Lung (tissue), 11 donors: ENCODE measurements at regions not wholly inside any gene's neighbourhood (a gene's known extent, or its start where the extent isn't known, plus 50 kb on each side); places are given as distances from the start of the nearest gene placed in this dataset.

Experiments
- ATAC-seq: fragments of 200-7000 bp; cut with Tn5 transposase; one replicate; pipeline ENCODE4 v1.9.1; 2020; ENCODE audit warnings: moderate number of reproducible peaks; ENCODE audit not compliant: insufficient read depth, low FRiP score
- DNase-seq, 3 donors: peaks; one replicate each; pipeline ENCODE4 v3.0.0-alpha.2; 2013 to 2017
- H3K27ac ChIP-seq, 2 donors: one replicate each; pipeline ENCODE4 v1.5.1; 2013; ENCODE audit warnings: mild to moderate bottlenecking in 2 of 2, moderate library complexity in 2 of 2, control low read depth in 1 of 2, inconsistent platforms in 1 of 2, low read depth in 1 of 2, low read length in 1 of 2
- H3K27me3 ChIP-seq, 3 donors: one replicate each; pipeline ENCODE4 v1.5.1; 2013; ENCODE audit warnings: low read length in 2 of 3; ENCODE audit not compliant: control insufficient read depth in 3 of 3, insufficient read depth in 3 of 3
- H3K36me3 ChIP-seq, 4 donors: one replicate each; pipeline ENCODE4 v1.5.1; 2013; ENCODE audit warnings: low read length in 4 of 4, mild to moderate bottlenecking in 1 of 4, moderate library complexity in 1 of 4; ENCODE audit not compliant: control insufficient read depth in 4 of 4, insufficient read depth in 4 of 4
- H3K4me1 ChIP-seq, 5 donors: one replicate each; pipeline ENCODE4 v1.5.1; 2013; ENCODE audit warnings: low read length in 5 of 5, mild to moderate bottlenecking in 2 of 5, moderate library complexity in 1 of 5; ENCODE audit not compliant: control insufficient read depth in 5 of 5, insufficient read depth in 5 of 5
- H3K4me3 ChIP-seq: one replicate; pipeline ENCODE4 v1.5.1; 2013; ENCODE audit warnings: mild to moderate bottlenecking, control low read depth, moderate library complexity
- H3K9ac ChIP-seq, 2 donors: one replicate each; pipeline ENCODE4 v1.5.1; 2013; ENCODE audit warnings: low read length in 2 of 2, control low read depth in 1 of 2; ENCODE audit not compliant: insufficient read depth in 1 of 2
- H3K9me3 ChIP-seq, 4 donors: one replicate each; pipeline ENCODE4 v1.5.1; 2013; ENCODE audit warnings: low read length in 3 of 4, mild to moderate bottlenecking in 1 of 4, moderate library complexity in 1 of 4; ENCODE audit not compliant: control insufficient read depth in 4 of 4, insufficient read depth in 3 of 4
- WGBS, 2 donors: extraction: QIAGEN DNeasy Blood & Tissue Kit; methylation state at CpG; one replicate each; pipeline ENCODE4 v1.1.7; 2013; 5-methylcytosine and 5-hydroxymethylcytosine counted together
- TF ChIP-seq, protein P1 (sequence below): IDR thresholded peaks from 2 replicates; pipeline ENCODE4 v1.5.1; 2012; ENCODE audit warnings: mild to moderate bottlenecking; ENCODE audit errors: control extremely low read depth, extremely low read depth
- donor health status: control.
- donor health status: control.
- donor health status: Bipolar disorder and iron deficiency.
- donor health status: healthy.
- donor health status: DM: yes; HTN: yes; CAD: no.

DNA sequence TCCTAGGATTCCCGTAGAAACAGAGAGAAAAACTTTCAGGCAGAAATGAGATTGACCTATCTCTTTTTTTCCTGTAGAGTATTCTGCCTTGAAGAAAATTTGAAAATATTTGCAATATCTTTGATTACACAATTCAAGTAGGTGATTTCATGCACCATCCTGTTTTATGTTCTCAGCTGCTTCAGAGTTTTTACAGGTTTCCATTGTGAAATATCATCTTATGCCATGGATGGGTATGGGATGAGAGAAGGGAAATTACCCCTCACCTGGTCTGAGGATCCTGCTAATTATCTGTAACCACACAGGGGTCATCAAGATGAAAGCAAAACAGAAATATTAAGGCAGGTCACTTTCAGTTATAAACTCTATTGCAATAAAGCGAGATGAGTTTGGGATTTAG lies 264.8 kb downstream of the TXNL1 start:
- H3K9me3 ChIP-seq = no peaks in the 10 kb centered on the region
- H3K36me3 ChIP-seq = no peaks in the 10 kb centered on the region
- no peak for ATAC-seq
- H3K27me3 ChIP-seq = no peaks in the 10 kb centered on the region
- H3K4me1 ChIP-seq = peaks cover 0 to 13% (median 3%) of the 10 kb centered on the region in 5 donors
- H3K9ac ChIP-seq = no peak overlapping the region
- WGBS, 2 donors = 68 to 91% methylated on average over 2 of the region's 2 CpGs
- TF ChIP-seq, protein P1, sequence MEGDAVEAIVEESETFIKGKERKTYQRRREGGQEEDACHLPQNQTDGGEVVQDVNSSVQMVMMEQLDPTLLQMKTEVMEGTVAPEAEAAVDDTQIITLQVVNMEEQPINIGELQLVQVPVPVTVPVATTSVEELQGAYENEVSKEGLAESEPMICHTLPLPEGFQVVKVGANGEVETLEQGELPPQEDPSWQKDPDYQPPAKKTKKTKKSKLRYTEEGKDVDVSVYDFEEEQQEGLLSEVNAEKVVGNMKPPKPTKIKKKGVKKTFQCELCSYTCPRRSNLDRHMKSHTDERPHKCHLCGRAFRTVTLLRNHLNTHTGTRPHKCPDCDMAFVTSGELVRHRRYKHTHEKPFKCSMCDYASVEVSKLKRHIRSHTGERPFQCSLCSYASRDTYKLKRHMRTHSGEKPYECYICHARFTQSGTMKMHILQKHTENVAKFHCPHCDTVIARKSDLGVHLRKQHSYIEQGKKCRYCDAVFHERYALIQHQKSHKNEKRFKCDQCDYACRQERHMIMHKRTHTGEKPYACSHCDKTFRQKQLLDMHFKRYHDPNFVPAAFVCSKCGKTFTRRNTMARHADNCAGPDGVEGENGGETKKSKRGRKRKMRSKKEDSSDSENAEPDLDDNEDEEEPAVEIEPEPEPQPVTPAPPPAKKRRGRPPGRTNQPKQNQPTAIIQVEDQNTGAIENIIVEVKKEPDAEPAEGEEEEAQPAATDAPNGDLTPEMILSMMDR = no peak
- H3K4me3 ChIP-seq = no peak overlapping the region
- DNase-seq = no peak
- H3K27ac ChIP-seq = no peak overlapping the region

DNA sequence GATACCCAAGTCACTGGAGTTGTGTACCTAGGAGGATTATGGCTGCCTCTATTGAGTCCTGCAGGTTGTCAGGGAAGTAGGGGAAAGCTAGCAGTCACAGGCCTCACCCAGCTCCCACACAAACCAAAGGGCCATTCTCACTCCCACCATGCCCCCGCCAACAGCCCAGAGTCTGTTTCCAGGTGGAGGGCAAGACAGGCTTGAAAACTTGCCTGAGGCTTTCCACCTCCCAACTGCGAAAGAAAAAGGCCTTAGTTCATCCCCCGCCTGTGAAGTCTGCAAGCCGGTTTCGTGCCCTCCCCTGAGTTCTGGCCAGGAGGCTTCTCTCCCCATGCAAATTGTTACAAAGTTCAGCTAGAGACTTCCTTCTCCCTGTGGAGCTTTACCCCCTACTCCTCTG lies 270.3 kb downstream of the TXNL1 start:
- Histone ChIP-seq H3K4me1 (peaks cover 0 to 4% (median 0%) of the 10 kb centered on the region in 5 donors), H3K27ac (no peak overlapping the region), H3K4me3 (no peak overlapping the region), H3K9me3 (no peaks in the 10 kb centered on the region), H3K9ac (no peak overlapping the region), H3K27me3 (no peaks in the 10 kb centered on the region), H3K36me3 (no peaks in the 10 kb centered on the region)
- WGBS, 2 donors = 94 to 96% methylated on average over 5 of the region's 5 CpGs
- ATAC-seq (no peak), DNase-seq (no peak)
- TF ChIP-seq, protein P1 = no peak

DNA sequence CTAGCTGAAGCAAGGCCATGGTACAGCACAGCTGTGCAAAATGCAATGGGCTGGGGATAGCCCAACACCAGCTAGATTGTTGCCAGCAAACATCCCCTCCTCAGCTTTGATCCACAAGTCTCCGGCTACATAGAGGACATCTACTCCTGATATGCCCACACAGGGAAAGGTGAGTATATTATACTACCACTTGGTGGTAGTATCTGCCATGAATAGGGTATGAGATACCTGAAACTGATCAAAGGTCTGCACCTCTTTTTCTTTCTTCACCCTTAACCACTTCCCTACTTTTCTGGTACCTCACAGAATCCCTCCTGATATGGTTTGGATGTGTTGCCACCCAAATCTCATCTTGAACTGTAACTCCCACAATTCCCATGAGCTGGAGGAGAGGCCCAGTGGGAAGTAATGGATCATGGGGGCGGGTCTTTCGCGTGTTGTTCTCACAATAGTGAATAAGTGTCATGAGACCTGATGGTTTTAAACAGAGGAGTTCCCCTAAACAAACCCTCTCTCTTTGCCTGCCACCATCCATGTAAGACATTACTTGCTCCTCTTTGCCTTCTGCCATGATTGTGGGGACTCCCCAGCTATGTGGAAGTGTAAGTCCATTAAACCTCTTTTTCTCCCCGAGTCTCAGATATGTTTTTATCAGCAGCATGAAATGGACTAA lies 279.6 kb downstream of the TXNL1 start:
- ATAC-seq = no peak
- WGBS, 2 donors = 91 to 96% methylated on average over 5 of the region's 5 CpGs

More for the DNA sequence above, 279.6 kb downstream of the TXNL1 start:
- Histone ChIP-seq H3K36me3 (no peaks in the 10 kb centered on the region), H3K4me3 (no peak overlapping the region), H3K27ac (no peak overlapping the region), H3K9me3 (peaks cover 0 to 4% (median 0%) of the 10 kb centered on the region in 4 donors), H3K4me1 (no peaks in the 10 kb centered on the region), H3K27me3 (no peaks in the 10 kb centered on the region), H3K9ac (no peak overlapping the region)
- TF ChIP-seq, protein P1 = no peak
- no peak for DNase-seq
